Progenitor cell of endocrine pancreas (in vitro differentiated cells): ENCODE measurements at regions not wholly inside any gene's neighbourhood (a gene's known extent, or its start where the extent isn't known, plus 50 kb on each side); places are given as distances from the start of the nearest gene placed in this dataset.
"Not testable (repeated sequence)": the region's sequence is repeated elsewhere in the genome, so short reads cannot be mapped to it uniquely, and the experiment has no call there.

ENCODE experiments used
- DNase-seq: peaks from one replicate; pipeline ENCODE4 v3.0.0; 2021; ENCODE audit warnings: low spot score; ENCODE audit not compliant: unreplicated experiment
- H3K27ac Mint-ChIP-seq: 2 replicates; pipeline ENCODE4 v1.8.0; 2021; ENCODE audit warnings: mild to moderate bottlenecking, moderate library complexity, mixed read lengths
- H3K27me3 Mint-ChIP-seq: 2 replicates; pipeline ENCODE4 v1.8.0; 2021; ENCODE audit warnings: mixed read lengths
- H3K36me3 Mint-ChIP-seq: 2 replicates; pipeline ENCODE4 v1.8.0; 2022; ENCODE audit warnings: mixed read lengths; ENCODE audit not compliant: insufficient read depth
- H3K4me1 Mint-ChIP-seq: 2 replicates; pipeline ENCODE4 v1.8.0; 2021; ENCODE audit warnings: low read depth, mixed read lengths
- H3K4me3 Mint-ChIP-seq: 2 replicates; pipeline ENCODE4 v1.8.0; 2021; ENCODE audit warnings: low read depth, mild to moderate bottlenecking, moderate library complexity, mixed read lengths
- H3K9me3 Mint-ChIP-seq: 2 replicates; pipeline ENCODE4 v1.8.0; 2021; ENCODE audit warnings: low read depth, mixed read lengths
- TF ChIP-seq, protein P1 (sequence below): fragments of 200-600 bp; sonication (generic); IDR thresholded peaks from one replicate; pipeline ENCODE4 v1.5.0; 2021; ENCODE audit warnings: antibody characterized with exemption, mild to moderate bottlenecking; ENCODE audit not compliant: unreplicated experiment

DNA sequence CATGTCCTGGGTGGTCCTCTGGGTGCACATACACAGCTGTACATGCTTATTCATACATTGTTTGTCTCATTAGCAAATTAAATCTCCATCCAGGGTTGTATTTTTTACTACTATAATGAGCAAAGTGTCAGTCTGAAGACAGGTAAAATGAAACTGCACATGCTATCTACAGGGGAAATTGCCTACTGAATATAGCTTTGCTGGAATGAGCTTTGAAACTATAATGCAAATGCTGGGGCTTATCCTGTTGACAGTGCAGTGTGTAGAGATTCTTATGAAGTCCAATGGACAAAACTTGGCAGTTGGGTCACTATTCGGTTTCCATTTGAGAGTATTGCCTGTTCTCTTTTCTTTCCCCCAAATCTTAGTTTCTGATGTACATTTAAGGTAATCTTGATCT lies 292.8 kb upstream of the LRP1B start:
- H3K27me3 Mint-ChIP-seq: no peaks in the 10 kb centered on the region
- H3K36me3 Mint-ChIP-seq: no peaks in the 10 kb centered on the region
- H3K9me3 Mint-ChIP-seq: no peaks in the 10 kb centered on the region
- TF ChIP-seq, protein P1, sequence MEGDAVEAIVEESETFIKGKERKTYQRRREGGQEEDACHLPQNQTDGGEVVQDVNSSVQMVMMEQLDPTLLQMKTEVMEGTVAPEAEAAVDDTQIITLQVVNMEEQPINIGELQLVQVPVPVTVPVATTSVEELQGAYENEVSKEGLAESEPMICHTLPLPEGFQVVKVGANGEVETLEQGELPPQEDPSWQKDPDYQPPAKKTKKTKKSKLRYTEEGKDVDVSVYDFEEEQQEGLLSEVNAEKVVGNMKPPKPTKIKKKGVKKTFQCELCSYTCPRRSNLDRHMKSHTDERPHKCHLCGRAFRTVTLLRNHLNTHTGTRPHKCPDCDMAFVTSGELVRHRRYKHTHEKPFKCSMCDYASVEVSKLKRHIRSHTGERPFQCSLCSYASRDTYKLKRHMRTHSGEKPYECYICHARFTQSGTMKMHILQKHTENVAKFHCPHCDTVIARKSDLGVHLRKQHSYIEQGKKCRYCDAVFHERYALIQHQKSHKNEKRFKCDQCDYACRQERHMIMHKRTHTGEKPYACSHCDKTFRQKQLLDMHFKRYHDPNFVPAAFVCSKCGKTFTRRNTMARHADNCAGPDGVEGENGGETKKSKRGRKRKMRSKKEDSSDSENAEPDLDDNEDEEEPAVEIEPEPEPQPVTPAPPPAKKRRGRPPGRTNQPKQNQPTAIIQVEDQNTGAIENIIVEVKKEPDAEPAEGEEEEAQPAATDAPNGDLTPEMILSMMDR: no peak
- no peak overlapping the region for H3K27ac Mint-ChIP-seq
- no peaks in the 10 kb centered on the region for H3K4me1 Mint-ChIP-seq
- no peak overlapping the region for H3K4me3 Mint-ChIP-seq
- no peak for DNase-seq

DNA sequence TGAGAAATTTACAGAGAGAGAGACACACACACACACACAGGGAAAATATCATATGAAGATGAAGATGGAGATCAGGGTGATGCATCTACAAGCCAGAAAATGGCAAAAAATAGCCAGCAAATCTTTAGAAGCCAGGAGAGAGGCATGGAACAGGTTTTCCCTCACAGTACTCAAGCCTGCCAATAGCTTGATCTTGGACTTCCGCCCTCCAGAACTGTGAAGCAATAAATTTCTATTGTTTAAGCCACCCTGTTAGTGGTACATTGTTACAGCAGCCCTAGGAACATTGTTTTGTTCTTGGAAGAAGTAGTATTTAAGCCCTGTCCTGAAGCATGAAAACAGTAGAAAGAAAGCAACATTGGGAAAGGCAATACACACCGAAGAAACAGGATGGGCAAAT lies 292.0 kb upstream of the LRP1B start:
- Mint-ChIP-seq H3K36me3 (no peaks in the 10 kb centered on the region), H3K4me1 (no peaks in the 10 kb centered on the region), H3K27ac (no peak overlapping the region), H3K27me3 (no peaks in the 10 kb centered on the region), H3K4me3 (no peak overlapping the region), H3K9me3 (no peaks in the 10 kb centered on the region)
- TF ChIP-seq, protein P1: no peak
- DNase-seq: no peak

DNA sequence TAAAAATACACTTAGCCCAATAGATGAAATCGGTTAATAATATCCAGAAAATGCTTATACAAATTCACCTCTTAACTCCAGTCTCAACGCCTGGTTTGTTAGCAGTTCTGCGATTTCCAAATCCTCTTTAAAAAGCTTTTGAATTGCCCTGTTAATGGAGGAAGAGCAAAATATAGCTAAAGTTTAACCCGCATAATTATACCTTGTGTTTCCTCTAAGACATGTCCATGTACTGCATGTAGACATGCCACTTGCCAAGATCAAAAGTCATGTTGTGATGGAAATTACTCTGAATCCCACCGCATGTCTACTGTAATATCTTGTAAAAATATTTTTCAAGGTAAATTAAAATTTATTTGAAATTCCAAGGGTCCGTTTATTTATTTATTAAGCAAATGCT lies 291.2 kb upstream of the LRP1B start:
- Mint-ChIP-seq H3K4me1 (no peaks in the 10 kb centered on the region), H3K27me3 (no peaks in the 10 kb centered on the region), H3K27ac (no peak overlapping the region), H3K36me3 (no peaks in the 10 kb centered on the region), H3K4me3 (no peak overlapping the region), H3K9me3 (no peaks in the 10 kb centered on the region)
- TF ChIP-seq, protein P1: no peak
- DNase-seq: no peak

DNA sequence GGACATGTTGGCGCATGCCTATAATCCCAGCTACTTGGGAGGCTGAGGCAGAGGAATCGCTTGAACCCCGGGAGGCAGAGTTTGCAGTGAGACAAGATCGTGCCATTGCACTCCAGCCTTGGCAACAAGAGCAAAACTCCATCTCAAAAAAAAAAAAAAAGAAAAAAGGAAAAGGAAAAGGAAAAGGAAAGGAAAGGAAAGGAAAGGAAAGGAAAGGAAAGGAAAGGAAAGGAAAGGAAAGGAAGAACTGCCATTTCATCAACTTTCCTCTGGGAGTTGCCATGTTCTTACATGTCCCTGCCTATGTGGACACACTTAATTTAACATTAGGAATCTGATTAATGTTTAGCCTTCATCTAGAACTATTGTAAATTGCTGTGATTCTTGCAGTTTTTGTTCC lies 287.9 kb upstream of the LRP1B start:
- DNase-seq, H3K9me3 Mint-ChIP-seq, H3K4me3 Mint-ChIP-seq, H3K36me3 Mint-ChIP-seq, H3K4me1 Mint-ChIP-seq, H3K27ac Mint-ChIP-seq, H3K27me3 Mint-ChIP-seq: not testable (repeated sequence)

DNA sequence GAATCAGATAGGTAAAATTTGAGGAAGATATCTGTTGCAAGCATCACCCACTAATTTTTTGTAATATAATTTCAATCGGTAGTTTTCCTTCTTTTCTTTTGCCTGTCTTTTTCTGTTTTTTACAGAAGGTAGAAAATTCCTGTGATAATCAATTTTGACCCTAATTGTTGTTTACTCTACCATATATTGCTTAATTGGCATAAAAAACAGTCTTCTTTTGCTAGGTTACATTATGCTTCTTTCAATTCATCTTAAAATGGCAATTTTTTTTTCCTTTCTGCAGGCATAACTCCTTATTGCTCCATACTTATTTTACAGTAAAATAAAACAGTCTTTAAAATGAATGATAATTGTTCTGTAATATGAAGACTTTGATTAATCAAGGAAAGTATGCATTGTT lies 286.2 kb upstream of the LRP1B start:
- TF ChIP-seq, protein P1: no peak
- no peaks in the 10 kb centered on the region for H3K36me3 Mint-ChIP-seq
- H3K4me3 Mint-ChIP-seq: no peak overlapping the region
- DNase-seq: no peak
- no peak overlapping the region for H3K27ac Mint-ChIP-seq
- no peaks in the 10 kb centered on the region for H3K9me3 Mint-ChIP-seq
- no peaks in the 10 kb centered on the region for H3K27me3 Mint-ChIP-seq
- H3K4me1 Mint-ChIP-seq: no peaks in the 10 kb centered on the region

DNA sequence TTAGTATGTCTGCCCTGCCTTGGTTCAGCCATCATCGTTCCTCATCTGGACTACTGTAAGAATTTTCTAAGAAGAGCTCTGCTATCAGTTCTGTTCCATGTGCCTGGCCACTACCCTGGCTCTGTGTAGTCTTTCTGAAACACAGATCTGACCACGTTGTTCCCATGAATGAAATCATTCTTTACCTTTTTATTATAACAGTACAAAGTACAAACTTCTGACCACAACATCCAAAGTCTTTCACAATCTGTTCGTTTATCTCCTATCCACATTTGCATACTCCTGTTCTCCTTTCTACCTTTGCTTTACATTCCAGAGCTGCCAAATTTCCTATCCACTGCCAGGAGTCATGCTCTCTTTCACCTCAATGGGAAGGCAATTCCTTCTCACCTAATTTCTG lies 284.6 kb upstream of the LRP1B start:
- no peaks in the 10 kb centered on the region for H3K4me1 Mint-ChIP-seq
- H3K36me3 Mint-ChIP-seq: no peaks in the 10 kb centered on the region
- H3K27ac Mint-ChIP-seq: no peak overlapping the region
- no peak overlapping the region for H3K4me3 Mint-ChIP-seq
- DNase-seq: no peak
- H3K9me3 Mint-ChIP-seq: no peaks in the 10 kb centered on the region
- no peaks in the 10 kb centered on the region for H3K27me3 Mint-ChIP-seq
- TF ChIP-seq, protein P1: no peak
